ENCODE measurements at regions not wholly inside any gene's neighbourhood (a gene's known extent, or its start where the extent isn't known, plus 50 kb on each side); places are given as distances from the start of the nearest gene placed in this dataset.

DNA sequence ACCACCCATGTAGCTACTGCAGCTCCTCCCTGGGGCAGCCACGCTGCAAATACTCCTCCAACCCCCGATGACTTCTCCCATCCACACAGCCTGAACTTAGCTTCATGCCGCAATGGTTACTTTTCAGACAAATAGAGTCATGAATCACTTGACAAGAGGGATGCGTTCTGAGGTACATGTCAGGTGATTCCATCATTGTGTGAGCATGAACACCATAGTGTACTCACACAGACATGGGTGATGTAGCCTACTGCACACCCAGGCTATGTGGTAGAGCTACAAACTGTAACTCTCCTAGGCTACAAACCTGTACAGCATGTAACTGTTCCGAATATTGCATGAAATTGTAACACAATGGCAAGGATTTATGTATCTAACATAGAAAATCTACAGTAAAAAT, 298.5 kb upstream of the SLC35B3 start:
- 80% methylated on average over 1 of the region's 5 CpGs for WGBS (ENCODE audit: insufficient coverage)
- Histone ChIP-seq H3K36me3 (ENCODE audit: control insufficient read depth, insufficient read depth, low read length) (no peaks in the 10 kb centered on the region), H3K27ac (ENCODE audit: low read depth, low read length) (no peak overlapping the region)

DNA sequence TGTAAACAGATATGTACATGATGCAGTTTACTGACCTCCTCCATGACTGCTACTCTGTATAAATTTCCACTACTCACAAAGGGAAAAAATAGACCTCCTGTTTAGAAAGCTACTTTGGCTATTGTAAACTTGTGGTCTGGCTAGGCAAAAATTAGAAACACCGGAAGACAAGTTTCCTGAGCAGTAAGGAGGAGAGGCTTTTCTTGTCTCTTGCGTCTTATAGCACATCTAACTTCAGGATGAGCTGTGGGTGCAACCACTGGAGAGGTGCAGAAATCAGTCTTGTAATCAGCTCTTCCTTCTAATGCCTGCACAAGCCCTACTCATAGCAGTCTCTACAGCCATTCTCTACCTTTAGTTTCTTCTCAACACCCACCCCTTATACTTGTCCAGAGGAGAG, 296.5 kb upstream of the SLC35B3 start:
- DNase-seq (ENCODE audit: low read depth in 4 of 6, low spot score in 6 of 6) = no peak
- no peak overlapping the region for H3K27ac ChIP-seq (ENCODE audit: low read depth, low read length)
- no peak overlapping the region for H3K4me3 ChIP-seq (ENCODE audit: low read depth, low read length)
- H3K9me3 ChIP-seq (ENCODE audit: control insufficient read depth, insufficient read depth, low read length) = no peaks in the 10 kb centered on the region
- WGBS (ENCODE audit: insufficient coverage) = no CpG with 5 or more reads among the region's 2 CpGs
- no peaks in the 10 kb centered on the region for H3K36me3 ChIP-seq (ENCODE audit: control insufficient read depth, insufficient read depth, low read length)
- no peaks in the 10 kb centered on the region for H3K27me3 ChIP-seq (ENCODE audit: control insufficient read depth, insufficient read depth, low read length)
- H3K4me1 ChIP-seq (ENCODE audit: control insufficient read depth, insufficient read depth, low read length) = no peaks in the 10 kb centered on the region

More for the DNA sequence above, 298.5 kb upstream of the SLC35B3 start:
- no peak overlapping the region for H3K4me3 ChIP-seq (ENCODE audit: low read depth, low read length)
- H3K27me3 ChIP-seq (ENCODE audit: control insufficient read depth, insufficient read depth, low read length) = no peaks in the 10 kb centered on the region
- no peak for DNase-seq (ENCODE audit: low read depth in 4 of 6, low spot score in 6 of 6)
- no peaks in the 10 kb centered on the region for H3K4me1 ChIP-seq (ENCODE audit: control insufficient read depth, insufficient read depth, low read length)
- no peaks in the 10 kb centered on the region for H3K9me3 ChIP-seq (ENCODE audit: control insufficient read depth, insufficient read depth, low read length)

DNA sequence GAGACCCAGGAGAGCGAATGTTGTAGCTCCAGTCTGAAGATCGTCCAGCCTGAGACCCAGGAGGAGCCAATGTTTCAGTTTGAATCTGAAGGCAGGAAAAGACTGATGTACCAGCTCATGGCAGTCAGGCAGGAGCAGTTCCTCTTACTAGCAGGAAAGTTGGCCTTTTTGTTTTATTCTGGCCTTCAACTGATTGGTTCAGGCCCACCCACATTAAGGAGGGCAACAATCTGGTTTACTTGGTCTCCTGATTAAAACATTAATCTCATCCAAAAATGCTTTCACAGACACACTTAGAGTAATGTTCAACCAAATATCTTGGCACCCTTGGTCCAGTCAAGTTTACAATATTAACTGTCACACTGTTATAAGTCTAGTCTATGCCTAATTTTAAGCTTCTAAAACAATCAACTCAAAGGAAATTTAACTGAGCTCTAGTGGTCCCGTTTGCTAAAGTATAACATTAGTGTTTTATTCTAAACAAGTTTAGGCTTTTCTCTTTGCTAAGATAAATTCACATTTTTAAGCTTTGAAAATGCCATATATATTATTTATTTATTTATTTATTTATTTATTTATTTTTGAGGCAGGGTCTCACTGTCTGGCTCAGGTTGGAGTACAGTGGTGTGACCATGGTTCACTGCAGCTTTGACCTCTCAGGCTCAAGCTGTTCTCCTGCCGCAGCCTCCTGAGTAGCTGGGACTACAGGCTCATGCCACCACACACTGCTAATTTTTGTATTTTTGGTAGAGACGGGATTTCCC, 275.5 kb upstream of the SLC35B3 start:
- Histone ChIP-seq H3K4me1 (ENCODE audit: control insufficient read depth, insufficient read depth, low read length) (peaks cover 3% of the 10 kb centered on the region), H3K4me3 (ENCODE audit: low read depth, low read length) (no peak overlapping the region), H3K36me3 (ENCODE audit: control insufficient read depth, insufficient read depth, low read length) (no peaks in the 10 kb centered on the region), H3K27me3 (ENCODE audit: control insufficient read depth, insufficient read depth, low read length) (no peaks in the 10 kb centered on the region), H3K27ac (ENCODE audit: low read depth, low read length) (no peak overlapping the region), H3K9me3 (ENCODE audit: control insufficient read depth, insufficient read depth, low read length) (no peaks in the 10 kb centered on the region)
- no peak for DNase-seq (ENCODE audit: low read depth in 4 of 6, low spot score in 6 of 6)
- 92% methylated on average over 3 of the region's 5 CpGs for WGBS (ENCODE audit: insufficient coverage)

DNA sequence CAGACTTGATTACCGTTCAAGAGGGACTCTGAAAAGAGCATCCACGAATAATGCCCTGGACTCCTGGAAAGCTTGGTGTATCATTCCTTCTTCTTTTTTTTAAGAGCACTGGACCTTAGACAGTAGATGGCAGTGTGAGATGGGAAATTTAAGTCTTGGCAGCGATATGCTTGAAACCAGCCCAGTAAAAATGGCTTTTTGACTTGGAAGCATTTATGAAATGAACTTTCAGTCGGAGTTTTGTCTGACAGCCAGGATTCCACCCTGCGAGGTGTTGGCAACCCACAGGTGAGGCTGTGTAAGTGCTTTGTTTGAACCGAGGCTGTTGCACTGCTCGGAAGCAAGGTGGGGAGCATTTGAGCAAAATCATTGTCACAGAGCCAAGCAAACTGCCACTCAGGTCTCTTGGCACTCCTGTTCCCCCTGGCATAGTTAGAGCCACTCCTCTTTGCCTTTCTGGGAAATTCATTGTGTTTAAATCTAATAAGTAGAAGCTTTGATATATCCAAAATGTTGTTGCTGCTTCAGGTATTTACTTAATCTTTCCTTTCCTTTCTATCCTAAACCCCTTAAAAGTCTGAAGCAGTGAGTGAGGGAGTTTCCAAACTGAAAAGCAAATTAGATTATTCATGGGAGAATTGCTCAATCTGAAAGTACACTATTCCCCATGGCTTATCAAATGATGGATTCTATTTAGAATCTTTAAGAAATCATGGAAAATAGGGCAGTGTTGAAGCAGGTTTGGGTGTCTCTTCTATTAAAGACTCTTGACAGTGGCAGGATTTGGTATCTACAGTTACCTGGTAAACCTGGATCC, 272.8 kb upstream of the SLC35B3 start:
- H3K4me1 ChIP-seq (ENCODE audit: control insufficient read depth, insufficient read depth, low read length) = peaks cover 3% of the 10 kb centered on the region
- no peaks in the 10 kb centered on the region for H3K36me3 ChIP-seq (ENCODE audit: control insufficient read depth, insufficient read depth, low read length)
- WGBS (ENCODE audit: insufficient coverage) = 9% methylated on average over 7 of the region's 7 CpGs
- no peak overlapping the region for H3K27ac ChIP-seq (ENCODE audit: low read depth, low read length)
- no peak overlapping the region for H3K4me3 ChIP-seq (ENCODE audit: low read depth, low read length)
- peak; percentile 20 to 90 (median 35) for DNase-seq (ENCODE audit: low read depth in 4 of 6, low spot score in 6 of 6)
- H3K27me3 ChIP-seq (ENCODE audit: control insufficient read depth, insufficient read depth, low read length) = no peaks in the 10 kb centered on the region
- no peaks in the 10 kb centered on the region for H3K9me3 ChIP-seq (ENCODE audit: control insufficient read depth, insufficient read depth, low read length)

DNA sequence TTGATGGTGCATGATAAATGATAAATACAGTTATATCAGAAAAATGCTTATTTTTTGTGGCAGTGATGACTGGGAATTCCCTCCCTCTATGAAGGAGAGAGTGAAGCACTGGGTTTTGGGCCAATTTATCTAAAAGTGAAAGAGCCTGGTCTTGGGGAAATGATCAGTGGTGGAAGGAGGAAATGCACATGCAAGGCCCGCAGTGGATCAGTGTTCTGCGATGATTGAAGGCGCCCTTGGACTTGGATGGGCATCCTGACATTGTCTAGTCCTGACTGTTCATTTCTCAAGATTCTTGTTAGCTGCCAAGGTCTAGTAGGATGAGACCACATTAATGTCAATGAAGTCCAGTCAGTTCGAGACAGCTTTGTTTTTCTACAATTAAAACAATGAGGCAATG, 272.0 kb upstream of the SLC35B3 start:
- Histone ChIP-seq H3K4me1 (ENCODE audit: control insufficient read depth, insufficient read depth, low read length) (peaks cover 3% of the 10 kb centered on the region), H3K27ac (ENCODE audit: low read depth, low read length) (no peak overlapping the region), H3K4me3 (ENCODE audit: low read depth, low read length) (no peak overlapping the region), H3K9me3 (ENCODE audit: control insufficient read depth, insufficient read depth, low read length) (no peaks in the 10 kb centered on the region), H3K36me3 (ENCODE audit: control insufficient read depth, insufficient read depth, low read length) (no peaks in the 10 kb centered on the region), H3K27me3 (ENCODE audit: control insufficient read depth, insufficient read depth, low read length) (no peaks in the 10 kb centered on the region)
- WGBS (ENCODE audit: insufficient coverage) = 94% methylated on average over 3 of the region's 4 CpGs
- DNase-seq (ENCODE audit: low read depth in 4 of 6, low spot score in 6 of 6) = no peak

GRCh38 chr6:8705435-8706020, 270.2 kb upstream of the SLC35B3 start:
- no peak overlapping the region for H3K27ac ChIP-seq (ENCODE audit: low read depth, low read length)
- H3K27me3 ChIP-seq (ENCODE audit: control insufficient read depth, insufficient read depth, low read length) = no peaks in the 10 kb centered on the region
- H3K4me1 ChIP-seq (ENCODE audit: control insufficient read depth, insufficient read depth, low read length) = peaks cover 3% of the 10 kb centered on the region
- no peaks in the 10 kb centered on the region for H3K9me3 ChIP-seq (ENCODE audit: control insufficient read depth, insufficient read depth, low read length)
- H3K4me3 ChIP-seq (ENCODE audit: low read depth, low read length) = no peak overlapping the region
- DNase-seq (ENCODE audit: low read depth in 4 of 6, low spot score in 6 of 6) = no peak
- WGBS (ENCODE audit: insufficient coverage) = 45% methylated on average over 2 of the region's 2 CpGs
- no peaks in the 10 kb centered on the region for H3K36me3 ChIP-seq (ENCODE audit: control insufficient read depth, insufficient read depth, low read length)

- no CpG with 5 or more reads among the region's 1 CpG for WGBS (ENCODE audit: insufficient coverage)
- H3K9me3 ChIP-seq (ENCODE audit: control insufficient read depth, insufficient read depth, low read length) = no peaks in the 10 kb centered on the region
- no peaks in the 10 kb centered on the region for H3K36me3 ChIP-seq (ENCODE audit: control insufficient read depth, insufficient read depth, low read length)
Observed at GRCh38 chr6:8703059-8703458, 267.7 kb upstream of the SLC35B3 start.

GRCh38 chr6:8688821-8689220, 253.5 kb upstream of the SLC35B3 start:
- peak in 1 of 6 donors; percentile 4 for DNase-seq (ENCODE audit: low read depth in 4 of 6, low spot score in 6 of 6)
- Histone ChIP-seq H3K36me3 (ENCODE audit: control insufficient read depth, insufficient read depth, low read length) (no peaks in the 10 kb centered on the region), H3K27ac (ENCODE audit: low read depth, low read length) (no peak overlapping the region), H3K4me1 (ENCODE audit: control insufficient read depth, insufficient read depth, low read length) (no peaks in the 10 kb centered on the region), H3K9me3 (ENCODE audit: control insufficient read depth, insufficient read depth, low read length) (peaks cover 4% of the 10 kb centered on the region), H3K4me3 (ENCODE audit: low read depth, low read length) (no peak overlapping the region), H3K27me3 (ENCODE audit: control insufficient read depth, insufficient read depth, low read length) (no peaks in the 10 kb centered on the region)
- WGBS (ENCODE audit: insufficient coverage) = no CpG with 5 or more reads among the region's 1 CpG

More at GRCh38 chr6:8703059-8703458, 267.7 kb upstream of the SLC35B3 start:
- no peaks in the 10 kb centered on the region for H3K27me3 ChIP-seq (ENCODE audit: control insufficient read depth, insufficient read depth, low read length)
- H3K4me3 ChIP-seq (ENCODE audit: low read depth, low read length) = no peak overlapping the region
- H3K27ac ChIP-seq (ENCODE audit: low read depth, low read length) = no peak overlapping the region
- DNase-seq (ENCODE audit: low read depth in 4 of 6, low spot score in 6 of 6) = no peak
- H3K4me1 ChIP-seq (ENCODE audit: control insufficient read depth, insufficient read depth, low read length) = peaks cover 1% of the 10 kb centered on the region

- Histone ChIP-seq H3K27me3 (ENCODE audit: control insufficient read depth, insufficient read depth, low read length) (no peaks in the 10 kb centered on the region), H3K36me3 (ENCODE audit: control insufficient read depth, insufficient read depth, low read length) (no peaks in the 10 kb centered on the region), H3K9me3 (ENCODE audit: control insufficient read depth, insufficient read depth, low read length) (no peaks in the 10 kb centered on the region), H3K4me1 (ENCODE audit: control insufficient read depth, insufficient read depth, low read length) (no peaks in the 10 kb centered on the region), H3K4me3 (ENCODE audit: low read depth, low read length) (no peak overlapping the region), H3K27ac (ENCODE audit: low read depth, low read length) (no peak overlapping the region)
- WGBS (ENCODE audit: insufficient coverage) = 87% methylated on average over 3 of the region's 3 CpGs
- DNase-seq (ENCODE audit: low read depth in 4 of 6, low spot score in 6 of 6) = no peak
Observed at GRCh38 chr6:8686077-8686476, 250.7 kb upstream of the SLC35B3 start.

Data from spinal cord (tissue), 9 donors.